GM18511 (cell line): ENCODE measurements at regions not wholly inside any gene's neighbourhood (a gene's known extent, or its start where the extent isn't known, plus 50 kb on each side); places are given as distances from the start of the nearest gene placed in this dataset.
"Not testable (repeated sequence)": the region's sequence is repeated elsewhere in the genome, so short reads cannot be mapped to it uniquely, and the experiment has no call there.

Experiments used
- ATAC-seq: cut with Tn5 transposase; IDR thresholded peaks from one replicate; pipeline ENCODE4 v1.9.1; 2021; ENCODE audit warnings: mild to moderate bottlenecking, moderate library complexity; ENCODE audit not compliant: unreplicated experiment

DNA sequence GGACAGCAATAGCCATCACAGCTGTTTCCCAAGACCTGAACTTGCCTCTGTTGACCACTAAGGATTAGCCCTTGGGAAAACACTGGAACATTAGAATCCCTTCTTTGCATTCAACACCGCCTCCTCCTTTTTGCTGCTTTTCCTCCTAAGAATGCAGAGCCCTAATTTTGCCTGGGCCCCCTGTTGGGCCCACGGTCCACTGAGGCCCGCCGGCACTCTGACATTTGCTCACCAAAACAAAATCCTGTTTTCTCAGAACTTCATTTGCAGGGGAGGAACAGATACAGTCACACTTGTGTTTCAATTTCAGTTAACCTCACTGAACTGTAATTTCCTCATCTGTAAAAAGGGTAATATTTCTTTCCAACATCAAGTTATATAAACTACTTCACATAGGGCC is 116.0 kb upstream of the JARID2 start:
- no peak for ATAC-seq

DNA sequence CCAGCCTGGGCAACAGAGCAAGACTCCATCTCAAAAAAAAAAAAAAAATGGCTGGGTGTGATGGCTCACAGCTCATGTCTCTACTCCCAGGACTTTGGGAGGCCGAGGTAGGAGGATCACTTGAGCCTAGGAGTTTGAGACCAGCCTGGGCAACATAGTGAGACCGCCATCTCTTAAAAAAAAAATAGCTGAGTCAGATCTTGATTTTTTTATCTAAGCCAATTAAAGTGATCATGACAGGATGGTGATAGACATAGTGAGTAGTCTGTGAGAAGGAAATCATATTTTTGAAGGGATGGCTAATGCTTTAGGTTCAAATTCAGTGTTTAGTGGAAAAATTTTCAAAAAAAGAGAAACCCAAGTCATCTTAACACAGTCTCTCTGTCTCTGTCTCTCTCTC is 114.6 kb upstream of the JARID2 start:
- no peak for ATAC-seq

DNA sequence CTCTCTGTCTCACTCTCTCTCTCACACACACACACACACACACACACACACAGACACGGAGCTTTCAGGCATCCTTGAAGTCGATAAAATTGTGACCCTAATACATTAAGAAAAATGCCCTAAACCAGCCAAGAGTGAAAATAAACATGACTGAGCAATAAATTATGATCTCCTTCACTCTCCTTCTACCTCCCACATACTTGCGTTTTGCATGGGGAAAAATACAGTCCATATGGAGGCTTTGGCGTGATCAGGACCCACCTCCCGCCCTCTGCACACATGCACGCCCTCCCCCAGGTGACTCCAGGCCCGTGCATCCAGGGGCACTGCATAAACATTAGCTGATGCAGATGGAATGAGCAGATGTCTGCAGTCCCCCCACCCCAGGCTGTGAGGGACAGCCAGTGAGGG is 114.2 kb upstream of the JARID2 start:
- no peak for ATAC-seq

DNA sequence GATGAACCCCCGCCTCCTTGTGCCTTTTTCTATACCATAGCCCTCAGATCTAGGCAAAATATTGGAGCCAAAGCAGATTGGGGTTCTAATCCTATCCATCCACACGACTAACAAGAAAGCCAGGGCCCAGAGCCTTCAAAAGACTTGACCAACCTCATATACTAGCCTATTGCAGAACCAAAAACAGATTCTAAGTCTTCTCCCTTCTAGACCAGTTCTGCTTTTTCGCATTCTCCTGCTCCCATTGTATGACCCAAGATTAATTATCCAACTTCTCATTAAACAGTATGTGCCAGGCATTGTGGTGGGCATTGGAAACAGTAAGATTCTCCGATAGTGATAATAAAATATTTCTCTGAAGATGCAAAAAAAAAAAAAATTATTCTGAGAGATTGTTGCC is 113.7 kb upstream of the JARID2 start:
- ATAC-seq: no peak

DNA sequence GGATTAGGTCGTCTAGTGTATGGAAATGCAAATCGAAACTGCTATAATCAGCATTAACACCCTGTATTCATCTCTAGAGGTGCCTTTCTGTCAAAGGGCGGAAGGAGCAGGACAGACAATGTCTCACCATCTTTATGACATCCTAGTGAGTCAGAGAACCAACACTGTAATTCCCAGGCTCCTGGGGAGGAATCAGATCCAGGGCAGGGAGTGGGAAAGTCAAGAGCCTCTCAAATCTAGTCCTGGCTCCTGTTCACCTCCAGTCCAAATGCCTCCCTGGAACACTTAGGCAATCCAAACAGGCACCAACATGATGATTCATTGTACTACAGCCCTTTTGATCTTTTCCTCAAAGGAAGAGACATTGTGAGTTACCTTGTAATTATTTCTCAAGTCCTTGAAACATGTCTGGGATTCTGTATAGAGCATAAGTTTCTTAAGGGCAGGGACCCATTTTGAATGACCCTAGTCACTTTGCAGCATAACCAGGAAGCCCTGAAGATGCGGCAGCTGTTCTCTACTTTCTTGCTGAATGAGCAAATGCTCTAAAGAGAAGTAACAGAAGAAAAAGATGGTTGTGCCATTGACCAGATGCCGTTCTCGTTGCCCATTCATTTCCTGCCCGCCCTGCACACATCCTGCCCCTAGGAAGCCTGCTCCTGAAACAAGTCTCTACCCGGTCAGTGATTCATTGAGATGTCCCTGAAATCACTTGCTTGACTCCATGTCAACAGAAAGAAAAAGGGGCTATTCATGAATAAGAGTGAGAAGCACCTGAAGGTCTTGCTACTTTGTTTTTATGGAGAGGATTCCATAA is 112.8 kb upstream of the JARID2 start:
- no peak for ATAC-seq

DNA sequence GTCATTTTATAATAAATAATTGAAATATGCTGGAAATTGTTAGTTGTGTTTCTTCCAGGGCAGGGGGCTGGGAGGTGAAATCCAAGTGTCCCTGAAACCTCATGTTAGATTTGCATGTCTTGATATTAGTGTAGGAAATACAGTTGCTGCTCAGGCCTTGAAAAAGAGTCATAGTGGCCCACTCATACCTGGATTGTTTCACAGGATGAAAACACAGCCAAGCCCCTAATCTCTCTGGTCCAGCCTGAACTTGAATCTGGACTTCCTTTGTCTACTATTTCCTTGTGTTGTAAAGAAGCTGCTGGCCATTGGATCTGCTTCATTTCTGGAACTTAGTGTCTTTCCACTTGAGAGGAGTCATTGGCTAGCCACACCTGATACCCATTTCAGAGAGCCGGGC is 108.8 kb upstream of the JARID2 start:
- no peak for ATAC-seq

DNA sequence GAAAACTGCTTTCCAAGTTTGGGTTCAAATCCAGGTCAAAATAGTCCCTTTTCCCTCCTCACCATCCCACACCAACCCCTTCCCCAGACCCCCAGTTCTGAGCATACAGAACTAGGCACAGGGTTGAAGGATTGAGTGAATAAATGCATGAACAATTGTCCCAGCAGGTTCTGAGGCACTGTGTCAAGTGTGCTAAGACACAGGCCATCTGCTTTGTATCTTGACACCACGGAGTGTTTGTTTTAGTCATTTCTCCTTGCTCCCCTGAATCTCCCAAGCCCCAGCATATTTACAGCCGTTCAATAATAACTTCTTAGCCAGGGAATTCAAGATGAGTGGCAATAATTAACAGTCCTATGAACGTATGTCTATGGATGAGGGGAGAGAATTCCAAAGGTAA is 102.8 kb upstream of the JARID2 start:
- ATAC-seq: no peak

DNA sequence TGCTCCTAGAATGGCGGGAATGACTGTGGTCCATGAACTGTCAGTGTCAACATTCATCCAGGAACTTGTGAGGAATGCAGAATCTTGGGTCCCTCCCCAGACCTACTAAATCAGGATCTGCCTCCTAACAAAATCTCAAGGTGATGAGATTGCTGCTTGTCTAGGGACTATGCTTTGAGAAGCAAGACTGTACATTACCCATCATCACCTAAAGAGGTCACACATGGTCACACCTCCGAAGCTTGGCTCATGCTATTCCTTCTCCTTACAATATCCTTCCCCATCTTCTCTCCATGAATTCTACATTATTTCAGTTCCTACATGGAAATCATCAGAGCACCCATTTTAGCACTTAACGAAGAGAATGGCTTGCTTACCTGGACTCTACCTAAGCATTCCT is 102.3 kb upstream of the JARID2 start:
- no peak for ATAC-seq

DNA sequence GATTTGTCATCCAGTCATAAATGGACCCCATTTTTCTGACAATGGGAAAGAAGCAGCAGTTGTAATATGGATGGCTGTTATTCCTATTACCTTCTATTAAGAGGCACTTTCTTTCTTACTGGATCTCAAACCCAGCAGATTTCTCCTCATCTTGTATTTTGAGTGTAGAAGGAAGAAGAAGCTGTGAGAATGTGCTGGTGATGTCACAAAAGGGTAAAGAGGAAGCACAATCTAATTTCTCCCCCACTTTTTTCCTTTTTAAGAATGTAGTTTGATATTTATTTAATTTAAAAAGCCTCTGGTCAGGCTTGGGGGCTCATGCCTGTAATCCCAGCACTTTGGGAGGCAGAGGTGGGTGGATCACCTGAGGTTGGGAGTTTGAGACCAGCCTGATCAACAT is 100.0 kb upstream of the JARID2 start:
- ATAC-seq: no peak

DNA sequence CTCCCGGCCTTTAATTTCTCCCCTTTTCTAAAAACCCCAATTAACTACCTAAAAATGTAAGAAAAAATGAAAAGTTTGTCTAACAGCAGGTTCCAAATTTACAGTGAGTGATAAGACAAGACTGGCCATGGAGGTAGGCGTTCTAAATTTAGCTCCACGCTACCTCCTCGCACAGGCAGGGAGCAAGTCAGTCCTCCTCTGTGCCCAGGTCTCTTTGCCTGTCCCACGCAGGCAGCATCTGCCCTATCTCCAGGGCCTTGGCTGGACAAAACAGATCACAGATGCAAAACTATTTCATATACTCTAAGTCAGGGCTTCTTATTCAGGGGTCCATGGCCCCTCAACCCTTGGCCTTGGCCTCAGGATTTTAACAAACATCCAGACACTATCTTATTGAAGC is 98.0 kb upstream of the JARID2 start:
- no peak for ATAC-seq

DNA sequence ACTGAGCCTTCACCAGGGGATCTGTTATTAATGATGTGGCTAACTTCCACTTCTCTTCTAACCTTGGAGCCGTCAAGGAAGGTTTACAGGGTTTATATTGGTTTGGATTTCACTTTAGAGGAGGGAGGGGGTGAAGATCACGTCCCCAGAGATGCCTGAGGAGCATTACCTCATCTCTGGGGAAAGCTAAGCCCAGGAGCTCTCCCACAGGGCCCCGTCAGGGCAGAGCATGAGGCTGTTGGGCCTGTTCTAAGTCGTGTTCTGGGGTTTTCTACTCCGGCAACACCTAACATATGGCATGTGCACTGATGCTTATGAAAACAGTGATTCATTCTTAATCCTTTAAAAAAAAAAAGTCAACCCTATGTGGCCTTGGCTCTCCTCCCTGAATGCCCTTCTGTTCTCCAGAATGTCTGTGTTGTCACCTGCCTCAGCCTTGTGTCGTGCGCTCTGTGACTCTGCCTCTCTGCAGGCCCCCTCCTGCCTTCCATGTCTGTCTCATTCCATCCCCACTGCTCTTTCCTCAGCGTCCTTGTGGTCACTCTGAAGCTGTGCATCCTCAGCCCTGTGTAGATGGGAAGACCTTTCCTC is 97.4 kb upstream of the JARID2 start:
- peak; percentile 41 for ATAC-seq

DNA sequence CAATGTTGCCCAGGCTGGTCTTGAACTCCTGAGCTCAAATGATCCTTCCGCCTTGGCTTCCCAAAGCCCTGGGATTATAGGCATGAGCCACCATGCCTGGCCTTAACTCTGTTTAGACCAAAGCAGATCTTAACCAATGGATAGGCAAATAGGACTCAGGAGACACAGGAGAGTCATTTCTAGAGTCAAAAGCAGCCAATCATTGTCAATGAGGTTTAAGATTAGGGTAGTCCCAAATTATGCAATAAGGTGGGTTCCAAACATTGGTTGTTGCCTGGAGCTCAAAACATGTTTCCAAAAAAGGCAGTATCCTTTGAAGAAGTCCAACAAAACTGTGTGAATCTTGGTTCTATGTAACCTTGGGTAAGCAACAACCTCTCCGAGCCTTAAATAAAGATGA is 95.7 kb upstream of the JARID2 start:
- no peak for ATAC-seq

DNA sequence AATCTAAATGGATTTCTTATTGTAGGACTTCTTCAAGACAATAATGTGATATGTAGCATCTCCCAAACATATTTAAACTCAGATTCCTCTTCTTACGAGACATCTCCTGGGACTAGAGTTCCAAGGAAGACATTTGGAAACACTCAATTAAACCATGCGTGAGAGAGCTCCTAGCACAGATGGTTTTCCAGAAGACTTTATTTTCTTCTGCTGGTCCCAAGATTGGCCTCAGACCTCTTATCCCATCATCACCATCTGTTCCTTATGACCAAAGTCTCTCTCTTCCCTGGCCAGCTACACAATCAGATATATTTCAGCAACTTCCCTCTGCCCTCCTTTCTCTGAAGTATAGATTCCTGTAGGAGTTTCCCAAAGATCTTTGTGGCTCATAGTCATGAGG is 93.2 kb upstream of the JARID2 start:
- no peak for ATAC-seq

DNA sequence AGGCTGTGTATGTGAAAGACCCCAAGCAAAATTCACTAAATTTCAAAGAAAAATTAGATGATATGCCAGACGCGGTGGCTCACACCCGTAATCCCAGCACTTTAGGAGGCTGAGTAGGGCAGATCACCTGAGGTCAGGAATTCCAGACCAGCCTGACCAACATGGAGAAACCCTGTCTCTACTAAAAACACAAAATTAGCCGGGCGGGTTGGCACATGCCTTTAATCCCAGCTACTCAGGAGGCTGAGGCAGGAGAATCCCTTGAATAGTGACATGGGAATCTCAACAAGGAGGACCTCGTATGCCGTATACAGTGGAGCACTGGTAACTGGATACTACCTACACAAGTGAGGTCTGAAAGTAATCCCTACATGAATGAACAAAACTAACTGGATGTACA is 92.7 kb upstream of the JARID2 start:
- ATAC-seq: no peak

DNA sequence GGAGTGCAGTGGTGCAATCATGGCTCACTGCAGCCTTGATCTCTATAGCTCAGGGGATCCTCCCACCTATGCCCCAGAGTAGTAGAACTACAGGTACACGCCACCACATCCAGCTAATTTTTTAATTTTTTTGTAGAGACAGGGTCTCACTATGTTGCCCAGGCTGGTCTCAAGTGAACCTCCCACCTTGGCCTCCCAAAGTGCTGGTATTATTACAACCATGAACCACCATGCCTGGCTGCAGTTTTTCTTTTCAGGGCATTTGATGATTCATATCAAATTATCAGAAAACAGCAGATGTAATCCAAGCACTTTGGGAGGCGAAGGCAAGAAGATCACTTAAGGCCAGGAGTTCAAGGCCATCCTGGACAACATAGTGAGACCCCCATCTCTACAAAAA is 88.4 kb upstream of the JARID2 start:
- no peak for ATAC-seq

DNA sequence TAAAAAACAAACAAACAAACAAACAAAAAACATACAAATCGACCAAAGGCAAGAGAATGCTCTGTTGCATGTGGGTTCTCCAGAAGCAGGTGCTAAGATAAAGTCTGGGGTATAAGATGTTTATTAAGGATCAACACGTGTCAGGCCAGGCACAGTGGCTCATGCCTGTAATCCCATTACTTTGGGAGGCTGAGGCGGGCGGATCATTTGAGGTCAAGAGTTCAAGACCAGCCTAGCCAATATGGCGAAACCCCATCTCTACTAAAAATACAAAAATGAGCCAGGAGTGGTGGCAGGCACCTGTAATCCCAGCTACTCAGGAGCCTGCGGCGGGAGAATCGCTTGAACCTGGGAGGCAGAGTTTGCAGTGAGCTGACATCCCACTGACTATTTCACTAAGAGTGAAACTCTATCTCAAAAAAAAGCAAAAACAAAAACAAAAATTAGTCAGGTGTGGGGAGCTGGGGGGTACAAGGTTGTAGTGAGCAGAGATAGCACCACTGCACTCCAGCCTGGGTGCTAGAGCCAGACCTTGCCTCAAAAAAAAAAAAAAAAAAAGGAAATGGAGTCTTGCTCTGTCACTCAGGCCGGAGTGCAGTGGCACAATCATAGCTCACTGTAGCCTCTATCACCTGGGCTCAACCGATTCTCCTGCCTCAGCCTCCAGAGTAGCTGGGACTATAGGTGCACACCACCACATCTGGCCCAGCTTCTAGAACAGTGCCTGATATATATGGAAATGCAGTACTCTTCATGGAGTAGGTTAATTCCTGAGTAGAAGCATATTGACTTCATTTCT is 86.8 kb upstream of the JARID2 start:
- no peak for ATAC-seq

DNA sequence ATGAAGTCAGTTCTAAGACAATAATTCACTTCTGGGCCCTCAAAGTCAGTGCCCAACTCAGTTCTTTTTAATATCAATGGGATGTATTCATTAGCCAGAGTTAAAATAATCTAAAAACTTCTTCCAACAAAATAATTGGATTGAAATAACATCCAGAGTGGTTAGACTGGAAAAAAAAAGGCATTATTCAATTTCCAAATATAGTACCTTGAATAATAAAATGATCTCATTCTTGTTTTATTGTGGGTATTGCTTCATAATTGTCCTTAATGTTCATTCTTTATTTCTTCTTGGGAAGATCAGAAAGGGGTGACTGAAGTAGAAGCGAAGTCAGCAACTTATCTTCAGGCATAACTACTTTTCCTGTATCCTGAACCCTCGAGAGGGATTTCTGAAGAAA is 85.1 kb upstream of the JARID2 start:
- no peak for ATAC-seq

DNA sequence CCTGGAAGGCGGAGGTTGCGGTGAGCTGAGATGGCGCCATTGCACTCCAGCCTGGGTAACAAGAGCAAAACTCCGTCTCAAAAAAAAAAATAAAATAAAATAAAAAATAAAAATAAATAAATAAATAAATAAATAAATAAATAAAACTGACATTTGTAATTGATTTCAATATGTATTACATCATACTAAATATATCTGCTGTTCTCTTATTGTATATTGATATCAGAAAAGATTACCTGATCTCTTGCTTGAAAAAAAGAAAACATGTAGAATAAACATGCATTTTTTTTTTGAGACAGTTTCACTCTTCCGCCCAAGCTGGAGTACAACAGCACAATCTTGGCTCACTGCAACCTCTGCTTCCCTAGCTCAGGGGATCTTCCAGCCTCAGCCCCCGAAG is 81.0 kb upstream of the JARID2 start:
- ATAC-seq: not testable (repeated sequence)

DNA sequence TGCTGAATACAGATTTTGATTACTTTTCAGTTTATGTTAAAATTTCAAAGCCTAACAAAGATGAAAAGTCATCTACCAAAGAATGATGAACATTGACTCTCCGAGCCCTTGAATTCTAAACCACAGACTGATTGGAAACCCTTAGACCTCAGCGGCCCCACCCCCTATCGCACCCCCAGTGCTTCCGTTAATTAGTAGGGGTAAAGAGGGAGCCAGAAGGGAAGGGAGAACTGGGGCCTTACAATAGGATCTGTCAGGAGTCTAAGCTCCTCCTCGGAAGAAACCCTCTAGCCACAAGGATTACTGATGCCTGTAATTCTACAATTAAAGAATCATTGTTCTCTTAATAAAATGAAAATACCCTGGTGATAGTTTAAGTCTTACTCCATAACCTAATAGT is 79.7 kb upstream of the JARID2 start:
- no peak for ATAC-seq

DNA sequence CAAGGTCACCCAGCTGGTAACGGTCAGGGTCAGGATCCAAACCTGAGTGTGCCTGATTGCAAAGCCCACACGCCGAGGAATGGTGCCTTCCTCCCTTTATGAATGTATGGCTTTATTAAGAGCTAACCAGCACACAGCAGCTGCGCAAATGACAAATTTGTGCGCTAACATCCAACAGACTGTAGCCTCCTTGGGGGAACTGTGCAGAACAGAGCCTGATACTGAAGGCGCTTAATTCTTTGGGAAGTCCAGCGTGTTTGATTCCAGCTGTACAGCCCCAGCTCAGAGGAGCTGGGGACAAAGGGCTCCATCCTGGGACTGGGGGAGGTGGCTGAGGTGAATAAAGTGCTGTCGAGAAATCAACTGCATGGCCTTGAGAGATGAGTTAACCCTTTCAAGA is 75.7 kb upstream of the JARID2 start:
- ATAC-seq: no peak

DNA sequence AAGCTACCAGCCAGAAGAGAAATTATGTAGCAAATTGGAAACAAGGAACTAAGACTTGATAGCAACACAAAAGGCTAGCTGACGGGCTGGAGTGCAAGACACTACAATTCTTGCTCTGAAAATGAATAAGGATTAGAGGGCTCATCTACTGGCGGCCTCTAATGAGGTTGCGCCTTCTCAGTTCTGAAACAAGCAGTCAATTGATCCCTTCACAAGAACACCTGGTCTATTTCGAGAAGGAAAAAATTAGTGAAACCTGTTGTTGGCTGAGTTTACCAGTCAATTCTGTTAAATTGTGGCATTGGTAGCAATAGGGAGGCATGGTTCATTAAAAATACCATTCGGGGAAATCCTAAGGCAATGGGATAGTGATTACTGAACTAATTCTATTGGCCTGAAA is 74.8 kb upstream of the JARID2 start:
- ATAC-seq: no peak

DNA sequence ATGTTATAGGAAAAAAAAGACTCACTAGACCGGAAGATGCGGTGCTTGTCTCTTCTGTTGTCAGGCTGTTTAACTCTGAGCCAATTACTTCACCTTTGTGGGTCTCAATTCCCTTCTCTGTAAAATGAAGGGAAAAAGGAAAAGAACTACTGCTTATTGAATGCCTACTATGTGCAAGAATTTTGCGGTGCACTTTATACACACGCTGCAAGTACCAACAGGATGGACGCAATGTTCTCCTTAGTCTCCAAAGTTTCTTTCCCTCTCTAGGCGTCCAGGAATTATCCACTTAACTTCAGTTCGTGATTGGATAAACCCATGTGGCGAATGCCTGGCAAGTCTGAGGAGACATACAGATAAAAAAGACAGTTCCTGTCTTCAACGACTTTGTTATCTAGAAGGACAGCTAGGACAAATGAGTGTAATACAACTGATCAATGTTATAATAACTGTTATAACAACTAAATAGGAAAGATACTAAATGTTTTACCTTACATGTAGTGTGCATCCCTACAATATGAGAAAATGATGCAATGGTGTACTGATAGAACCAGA is 69.0 kb upstream of the JARID2 start:
- ATAC-seq: no peak
